ENCODE measurements at regions not wholly inside any gene's neighbourhood (a gene's known extent, or its start where the extent isn't known, plus 50 kb on each side); places are given as distances from the start of the nearest gene placed in this dataset.

DNA sequence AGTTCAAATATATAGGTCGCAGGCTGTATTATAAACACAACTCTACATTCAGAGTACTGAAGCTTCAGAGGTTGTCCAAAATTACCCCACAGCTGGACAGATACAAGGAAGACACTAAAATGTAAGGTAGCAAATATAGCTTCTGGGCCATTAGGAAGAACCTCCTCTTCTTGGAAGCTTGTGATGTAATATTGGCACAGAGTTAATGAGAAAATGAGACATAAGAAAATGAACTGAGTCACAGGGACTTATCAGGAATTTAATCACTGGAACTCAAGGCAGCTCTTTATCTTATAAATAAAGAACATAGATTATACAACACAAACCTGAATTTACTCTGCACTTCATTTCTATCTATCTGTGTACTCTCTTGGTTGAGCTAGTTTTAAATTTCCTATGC lies 344.7 kb downstream of the PCDH10 start:
- TF ChIP-seq POLR2AphosphoS5 (IDR thresholded peaks at IDR 0.05) (no peak), EP300 (IDR thresholded peaks at IDR 0.05) (no peak), CTCF (IDR thresholded peaks at IDR 0.05) (no peak), POLR2A (IDR thresholded peaks at IDR 0.05) (no peak)
- Histone ChIP-seq H3K27me3 (no peaks in the 10 kb centered on the region), H3K36me3 (no peaks in the 10 kb centered on the region), H3K27ac (no peak overlapping the region), H3K4me1 (no peaks in the 10 kb centered on the region), H3K9me3 (no peaks in the 10 kb centered on the region), H3K4me3 (no peak overlapping the region)
- 56 to 72% methylated on average over 1 of the region's 1 CpG for WGBS, 2 donors
- intact Hi-C loops (cut with DNase I) = no loop called here
- no peak for DNase-seq

- no peak for DNase-seq
- Histone ChIP-seq H3K4me1 (no peaks in the 10 kb centered on the region), H3K36me3 (no peaks in the 10 kb centered on the region), H3K27ac (no peak overlapping the region), H3K4me3 (no peak overlapping the region), H3K27me3 (no peaks in the 10 kb centered on the region), H3K9me3 (no peaks in the 10 kb centered on the region)
- intact Hi-C loops (cut with DNase I) = no loop called here
- no peak for TF ChIP-seq POLR2A (IDR thresholded peaks at IDR 0.05)
- TF ChIP-seq CTCF (IDR thresholded peaks at IDR 0.05) = no peak
- TF ChIP-seq POLR2AphosphoS5 (IDR thresholded peaks at IDR 0.05) = no peak
- no peak for TF ChIP-seq EP300 (IDR thresholded peaks at IDR 0.05)
- WGBS, 2 donors = 65 to 77% methylated on average over 1 of the region's 1 CpG
Observed at GRCh38 chr4:133493241-133493640, 344.1 kb downstream of the PCDH10 start.

DNA sequence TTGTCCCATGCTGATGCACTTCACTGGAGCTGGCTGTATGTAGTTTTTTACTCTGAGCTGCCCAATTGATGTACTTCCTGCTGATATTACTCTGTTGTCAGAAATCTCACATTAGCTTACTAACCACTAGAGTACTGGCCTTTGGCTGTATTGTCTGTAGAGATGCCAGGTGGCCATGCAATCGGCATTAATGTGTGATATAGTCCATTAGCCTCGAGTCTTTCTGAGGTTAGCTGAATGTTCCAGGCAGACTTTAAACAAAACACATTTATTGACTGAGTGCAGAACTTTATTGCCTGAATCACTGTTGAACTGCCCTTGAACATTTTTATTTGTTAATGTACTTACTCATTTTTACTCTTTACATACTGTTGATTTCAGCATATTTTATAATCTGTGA lies 335.2 kb downstream of the PCDH10 start:
- no peaks in the 10 kb centered on the region for H3K9me3 ChIP-seq
- intact Hi-C loops (cut with DNase I) = loop anchor here (10.0 kb wide), 1 partner anchor 339 kb away; the partner anchor contains the start of gene PCDH10
- WGBS, 2 donors = 16 to 46% methylated on average over 2 of the region's 2 CpGs
- no peaks in the 10 kb centered on the region for H3K4me1 ChIP-seq
- H3K4me3 ChIP-seq = no peak overlapping the region
- no peak overlapping the region for H3K27ac ChIP-seq
- no peaks in the 10 kb centered on the region for H3K27me3 ChIP-seq
- H3K36me3 ChIP-seq = no peaks in the 10 kb centered on the region
- TF ChIP-seq EP300 (IDR thresholded peaks at IDR 0.05) (no peak), POLR2AphosphoS5 (IDR thresholded peaks at IDR 0.05) (no peak), CTCF (IDR thresholded peaks at IDR 0.05) (no peak), POLR2A (IDR thresholded peaks at IDR 0.05) (no peak)
- no peak for DNase-seq

DNA sequence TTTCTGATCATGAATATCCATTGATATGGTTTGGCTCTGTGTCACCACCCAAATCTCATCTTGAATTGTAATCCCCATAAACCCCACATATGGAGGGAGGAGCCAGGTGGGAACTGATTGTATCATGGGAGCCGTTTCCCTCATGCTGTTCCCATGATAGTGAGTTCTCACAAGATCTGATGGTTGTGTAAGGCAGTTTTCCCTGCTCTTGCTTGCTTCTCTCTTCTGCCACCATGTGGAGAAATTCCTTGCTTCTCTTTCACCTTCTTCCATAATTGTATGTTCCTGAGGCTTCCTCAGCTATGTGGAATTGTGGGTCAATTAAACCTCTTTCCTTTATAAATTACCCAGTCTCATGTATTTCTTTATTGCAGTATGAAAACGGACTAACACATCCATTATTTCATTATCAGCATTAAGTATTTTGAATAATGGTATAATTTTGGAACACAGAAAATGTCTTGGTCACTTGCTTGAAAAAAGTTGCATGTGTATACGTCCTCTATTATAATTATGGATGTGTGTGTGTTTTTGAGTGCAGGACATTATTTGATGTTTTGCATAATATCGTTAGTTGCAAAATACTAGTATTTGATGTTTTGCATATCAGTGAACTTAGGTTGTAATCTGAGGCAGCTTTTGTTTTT lies 334.6 kb downstream of the PCDH10 start:
- TF ChIP-seq CTCF (IDR thresholded peaks at IDR 0.05) = no peak
- H3K27ac ChIP-seq = no peak overlapping the region
- H3K4me1 ChIP-seq = no peaks in the 10 kb centered on the region
- H3K36me3 ChIP-seq = no peaks in the 10 kb centered on the region
- DNase-seq = no peak
- 50 to 67% methylated on average over 4 of the region's 4 CpGs for WGBS, 2 donors
- no peaks in the 10 kb centered on the region for H3K9me3 ChIP-seq
- no peak overlapping the region for H3K4me3 ChIP-seq
- intact Hi-C loops (cut with DNase I) = loop anchor here (10.0 kb wide), 1 partner anchor 339 kb away; the partner anchor contains the start of gene PCDH10
- no peaks in the 10 kb centered on the region for H3K27me3 ChIP-seq

- intact Hi-C loops (cut with DNase I) = no loop called here
- whole genome bisulfite sequencing, 2 donors = 11 to 67% methylated on average over 1 of the region's 1 CpG
Observed at GRCh38 chr4:133476063-133476462, 327.0 kb downstream of the PCDH10 start.

More at GRCh38 chr4:133476063-133476462, 327.0 kb downstream of the PCDH10 start:
- no peaks in the 10 kb centered on the region for H3K36me3 ChIP-seq
- no peak for DNase-seq
- no peaks in the 10 kb centered on the region for H3K4me1 ChIP-seq
- no peak overlapping the region for H3K27ac ChIP-seq
- H3K4me3 ChIP-seq = no peak overlapping the region
- H3K27me3 ChIP-seq = no peaks in the 10 kb centered on the region
- no peaks in the 10 kb centered on the region for H3K9me3 ChIP-seq
- TF ChIP-seq CTCF (IDR thresholded peaks at IDR 0.05) (no peak), POLR2A (IDR thresholded peaks at IDR 0.05) (no peak), POLR2AphosphoS5 (IDR thresholded peaks at IDR 0.05) (no peak), EP300 (IDR thresholded peaks at IDR 0.05) (no peak)

Data from sigmoid colon (tissue), 6 donors.